ENCODE measurements at regions not wholly inside any gene's neighbourhood (a gene's known extent, or its start where the extent isn't known, plus 50 kb on each side); places are given as distances from the start of the nearest gene placed in this dataset.

DNA sequence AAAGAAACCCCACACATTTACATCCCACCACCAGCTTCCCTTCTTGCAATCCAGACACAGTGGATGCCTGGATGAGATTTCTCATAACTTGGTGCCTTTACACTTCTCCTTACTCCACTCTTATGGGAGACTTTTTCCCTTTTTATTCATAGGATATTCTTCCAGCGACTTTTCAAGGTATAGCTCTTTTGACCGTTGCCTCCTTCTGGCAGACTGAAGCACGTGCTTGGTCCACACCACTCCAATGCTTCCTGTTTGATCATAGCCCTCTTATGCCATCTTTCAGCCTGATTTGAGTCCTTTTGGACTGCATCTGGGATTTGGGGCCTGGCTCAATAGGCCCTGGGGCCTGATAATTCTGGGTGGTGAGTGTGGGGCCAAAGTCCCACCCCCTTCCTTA lies 87.7 kb downstream of the ERCC5 start:
- Histone ChIP-seq H3K9ac (ENCODE audit: low read depth, low read length) (no peak overlapping the region), H3K4me3 (ENCODE audit: low read length) (no peak overlapping the region), H3K9me3 (ENCODE audit: insufficient read depth, low read depth, low read length) (no peaks in the 10 kb centered on the region), H3K27me3 (ENCODE audit: insufficient read depth, low read length) (no peaks in the 10 kb centered on the region), H3K4me1 (ENCODE audit: insufficient read depth, low read length) (no peaks in the 10 kb centered on the region), H3K36me3 (ENCODE audit: insufficient read depth, low read depth, low read length) (no peaks in the 10 kb centered on the region), H3K27ac (ENCODE audit: low read length) (no peak overlapping the region)

DNA sequence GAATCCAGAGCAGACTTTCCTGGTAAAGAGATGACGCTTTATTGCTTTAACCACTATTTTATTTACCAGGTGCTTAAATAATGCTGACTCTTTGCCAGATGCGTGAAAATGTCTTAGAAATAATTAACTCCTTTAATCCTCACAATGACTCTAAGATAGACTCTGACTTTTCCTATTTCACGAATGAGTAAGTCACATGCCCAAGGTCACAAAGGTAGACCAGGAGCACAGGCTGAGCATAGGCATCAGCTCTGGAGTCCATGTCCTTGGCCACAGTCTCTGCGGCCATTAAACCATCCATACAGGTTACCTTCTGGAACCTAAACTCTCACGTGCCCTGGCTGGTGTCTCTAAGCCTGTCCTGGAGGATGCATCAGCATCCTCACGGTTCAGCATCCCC lies 87.3 kb downstream of the ERCC5 start:
- Histone ChIP-seq H3K9me3 (ENCODE audit: insufficient read depth, low read depth, low read length) (no peaks in the 10 kb centered on the region), H3K27me3 (ENCODE audit: insufficient read depth, low read length) (no peaks in the 10 kb centered on the region), H3K9ac (ENCODE audit: low read depth, low read length) (no peak overlapping the region), H3K27ac (ENCODE audit: low read length) (no peak overlapping the region), H3K4me1 (ENCODE audit: insufficient read depth, low read length) (no peaks in the 10 kb centered on the region), H3K36me3 (ENCODE audit: insufficient read depth, low read depth, low read length) (no peaks in the 10 kb centered on the region), H3K4me3 (ENCODE audit: low read length) (no peak overlapping the region)

DNA sequence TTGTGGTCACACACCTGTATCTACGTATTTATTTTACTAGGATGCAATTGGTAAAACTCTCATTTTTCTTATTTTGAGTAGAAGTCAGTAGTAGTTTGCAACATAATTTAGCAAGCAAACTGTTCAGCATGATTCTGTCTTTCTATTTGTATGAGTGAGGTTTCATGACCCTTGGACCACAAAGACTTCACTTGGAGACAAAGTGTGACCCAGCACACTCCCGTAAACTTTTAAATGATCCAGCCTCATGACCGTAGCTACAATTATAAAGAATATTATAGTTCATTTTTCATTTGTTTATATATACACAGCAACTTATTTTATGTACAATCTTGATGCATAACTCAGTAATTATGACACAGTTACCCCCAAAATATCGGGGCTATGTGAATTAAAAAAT lies 86.5 kb downstream of the ERCC5 start:
- Histone ChIP-seq H3K36me3 (ENCODE audit: insufficient read depth, low read depth, low read length) (no peaks in the 10 kb centered on the region), H3K27ac (ENCODE audit: low read length) (no peak overlapping the region), H3K4me1 (ENCODE audit: insufficient read depth, low read length) (no peaks in the 10 kb centered on the region), H3K27me3 (ENCODE audit: insufficient read depth, low read length) (no peaks in the 10 kb centered on the region), H3K9ac (ENCODE audit: low read depth, low read length) (no peak overlapping the region), H3K4me3 (ENCODE audit: low read length) (no peak overlapping the region), H3K9me3 (ENCODE audit: insufficient read depth, low read depth, low read length) (no peaks in the 10 kb centered on the region)

DNA sequence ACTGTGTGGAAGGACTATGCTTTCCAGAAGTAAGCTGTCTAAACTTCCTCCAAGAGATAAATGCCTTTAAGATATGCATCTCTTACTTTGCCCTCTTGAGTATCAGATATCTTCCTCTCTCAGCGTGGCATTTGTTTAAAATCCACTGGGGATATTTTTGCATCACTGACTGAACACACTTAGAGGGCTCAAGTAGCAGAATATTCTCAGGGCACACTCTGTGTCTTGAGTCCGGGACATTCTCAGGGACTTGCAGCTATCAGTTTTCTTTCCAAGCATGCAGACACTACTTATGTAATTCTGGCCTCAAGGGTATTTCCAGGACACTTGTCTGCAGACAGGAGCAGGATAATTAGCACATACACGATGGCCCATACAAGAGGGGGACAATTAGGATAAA lies 84.7 kb downstream of the ERCC5 start:
- Histone ChIP-seq H3K4me3 (ENCODE audit: low read length) (no peak overlapping the region), H3K4me1 (ENCODE audit: insufficient read depth, low read length) (no peaks in the 10 kb centered on the region), H3K27me3 (ENCODE audit: insufficient read depth, low read length) (no peaks in the 10 kb centered on the region), H3K36me3 (ENCODE audit: insufficient read depth, low read depth, low read length) (no peaks in the 10 kb centered on the region), H3K27ac (ENCODE audit: low read length) (no peak overlapping the region), H3K9ac (ENCODE audit: low read depth, low read length) (no peak overlapping the region), H3K9me3 (ENCODE audit: insufficient read depth, low read depth, low read length) (no peaks in the 10 kb centered on the region)

DNA sequence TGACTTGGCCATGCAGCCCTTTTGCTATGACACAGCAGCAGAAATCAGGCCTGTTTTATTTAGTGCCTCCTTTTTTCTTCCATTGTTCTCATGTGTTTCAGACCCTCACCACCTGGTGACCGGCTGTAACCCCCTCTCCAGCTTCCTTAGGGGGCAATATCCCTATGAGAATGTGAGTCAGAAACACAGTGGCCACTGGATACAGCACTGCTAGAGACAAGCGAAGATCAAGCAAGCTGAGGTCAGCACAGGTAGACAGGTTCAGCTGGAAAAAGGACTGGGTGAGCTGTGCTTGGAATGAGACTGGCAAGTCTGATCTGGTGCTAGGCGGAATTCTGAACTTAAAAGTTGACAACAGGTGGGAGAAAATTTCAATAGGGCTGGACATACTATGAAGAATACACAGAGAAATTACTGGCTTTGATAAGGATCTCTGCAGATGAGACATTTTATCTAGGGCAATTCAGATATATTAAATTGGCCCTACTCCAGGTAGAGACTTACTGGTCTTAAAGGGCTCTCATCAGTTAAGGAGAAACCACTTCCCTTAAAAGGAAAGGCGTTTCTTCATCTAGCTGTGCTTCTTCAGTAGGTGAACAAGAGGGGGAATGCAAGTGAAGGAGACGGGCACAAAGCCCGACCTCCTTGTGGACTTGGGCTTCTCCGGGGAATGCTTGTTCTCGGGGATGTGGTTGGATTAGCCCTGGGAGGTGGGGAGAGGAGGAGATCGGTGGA lies 83.3 kb downstream of the ERCC5 start:
- Histone ChIP-seq H3K4me3 (ENCODE audit: low read length) (no peak overlapping the region), H3K36me3 (ENCODE audit: insufficient read depth, low read depth, low read length) (no peaks in the 10 kb centered on the region), H3K27me3 (ENCODE audit: insufficient read depth, low read length) (no peaks in the 10 kb centered on the region), H3K9me3 (ENCODE audit: insufficient read depth, low read depth, low read length) (no peaks in the 10 kb centered on the region), H3K9ac (ENCODE audit: low read depth, low read length) (no peak overlapping the region), H3K4me1 (ENCODE audit: insufficient read depth, low read length) (no peaks in the 10 kb centered on the region), H3K27ac (ENCODE audit: low read length) (no peak overlapping the region)
